H1 (cell line): ENCODE measurements at regions not wholly inside any gene's neighbourhood (a gene's known extent, or its start where the extent isn't known, plus 50 kb on each side); places are given as distances from the start of the nearest gene placed in this dataset.

Experiments used
- CTCF ChIA-PET: fragments of 300-600 bp; sonication (Branson Sonifier 250); formaldehyde crosslinking; loops from one replicate; lab custom pipeline; 2021; ENCODE audit not compliant: partially characterized antibody; lab: Charles Lee
- POLR2A ChIA-PET: fragments of 300-600 bp; sonication (Branson Sonifier 250); formaldehyde crosslinking; loops from one replicate; lab custom pipeline; 2021; ENCODE audit warnings: inconsistent platforms; ENCODE audit not compliant: partially characterized antibody; lab: Charles Lee
- DNase-seq, 2 experiments: peaks; one replicate each; pipeline versions ENCODE4 v3.0.0 to v3.0.0-alpha.2; 2010 to 2022; ENCODE audit warnings: low spot score in 2 of 2, low read depth in 1 of 2, mixed read lengths in 1 of 2
- FAIRE-seq: peaks from 2 replicates; lab custom pipeline; 2011; peaks lifted over from hg19 to GRCh38; lab: Jason Lieb, UNC
- H2AFZ ChIP-seq: 2 replicates; pipeline ENCODE4 v1.8.1; 2012; ENCODE audit warnings: low read length, inconsistent platforms
- H2AK5ac ChIP-seq: 2 replicates; pipeline ENCODE4 v1.6.1; 2013; ENCODE audit warnings: low read depth, low read length
- H2BK120ac ChIP-seq: replicated peaks from 2 replicates; pipeline ENCODE3; 2013; ENCODE audit warnings: low read depth, low read length, inconsistent platforms
- H2BK12ac ChIP-seq: 2 replicates; pipeline ENCODE4 v1.6.1; 2013; ENCODE audit warnings: low read depth, low read length
- H2BK15ac ChIP-seq: 2 replicates; pipeline ENCODE4 v1.6.1; 2013; ENCODE audit warnings: low read length
- H2BK20ac ChIP-seq: 2 replicates; pipeline ENCODE4 v1.6.1; 2013; ENCODE audit warnings: low read length
- H2BK5ac ChIP-seq: 2 replicates; pipeline ENCODE4 v1.6.1; 2013; ENCODE audit warnings: low read depth, low read length
- H3K14ac ChIP-seq: 2 replicates; pipeline ENCODE4 v1.6.1; 2013; ENCODE audit warnings: inconsistent platforms; ENCODE audit not compliant: insufficient read length
- H3K18ac ChIP-seq: 2 replicates; pipeline ENCODE4 v1.6.1; 2013; ENCODE audit warnings: low read length; ENCODE audit errors: extremely low read depth
- H3K23ac ChIP-seq: 2 replicates; pipeline ENCODE4 v1.6.1; 2013; ENCODE audit warnings: inconsistent platforms; ENCODE audit not compliant: insufficient read length
- H3K23me2 ChIP-seq: 2 replicates; pipeline ENCODE4 v1.6.1; 2013; ENCODE audit warnings: low read depth, low read length
- H3K27ac ChIP-seq: 2 replicates; pipeline ENCODE4 v1.6.1; 2011; ENCODE audit warnings: low read depth, low read length, inconsistent platforms
- H3K27me3 ChIP-seq, 4 experiments: replicated peaks in 1 of 4; 1 replicate in 1 of 4; 2 replicates in 3 of 4; pipeline versions ENCODE4 v1.6.1 to v1.8.1; 2011 to 2013; ENCODE audit warnings: low read length in 3 of 4, mild to moderate bottlenecking in 3 of 4, inconsistent platforms in 2 of 4, mixed read lengths in 2 of 4, moderate library complexity in 1 of 4; ENCODE audit not compliant: control insufficient read depth in 3 of 4, insufficient read depth in 3 of 4; ENCODE audit errors: extremely low read depth in 1 of 4
- H3K36me3 ChIP-seq, 4 experiments: 2 replicates each; pipeline versions ENCODE4 v1.6.1 to v1.8.1; 2011 to 2013; ENCODE audit warnings: mild to moderate bottlenecking in 4 of 4, low read length in 3 of 4, moderate library complexity in 2 of 4, control low read depth in 1 of 4, inconsistent platforms in 1 of 4; ENCODE audit not compliant: insufficient read depth in 4 of 4, control insufficient read depth in 2 of 4
- H3K4ac ChIP-seq: replicated peaks from 2 replicates; pipeline ENCODE3; 2013; ENCODE audit warnings: low read length, low read depth, mixed read lengths, inconsistent platforms; ENCODE audit not compliant: insufficient read length
- H3K4me1 ChIP-seq, 4 experiments: replicated peaks in 1 of 4; 1 replicate in 1 of 4; 2 replicates in 3 of 4; pipeline versions ENCODE4 v1.6.1 to v1.8.1; 2011 to 2013; ENCODE audit warnings: low read length in 3 of 4, inconsistent platforms in 2 of 4, mixed read lengths in 1 of 4; ENCODE audit not compliant: insufficient read depth in 4 of 4, control insufficient read depth in 3 of 4
- H3K4me2 ChIP-seq, 2 experiments: 2 replicates each; pipeline versions ENCODE4 v1.6.1 to v1.8.1; 2011 to 2013; ENCODE audit warnings: low read depth in 2 of 2, low read length in 2 of 2, control low read depth in 1 of 2, inconsistent platforms in 1 of 2, mild to moderate bottlenecking in 1 of 2; ENCODE audit not compliant: insufficient read depth in 1 of 2
- H3K4me3 ChIP-seq, 4 experiments: fragments of 200-600, 300-600 bp in 1 of 4; sonication (generic), shearing (Covaris generic), sonication (Bioruptor Twin) in 1 of 4; 2 replicates each; pipeline versions ENCODE4 v1.5.1 to v1.8.1; 2011 to 2016; ENCODE audit warnings: low read length in 4 of 4, low read depth in 3 of 4, control low read depth in 2 of 4, inconsistent platforms in 2 of 4, mild to moderate bottlenecking in 2 of 4, mixed read lengths in 1 of 4, moderate library complexity in 1 of 4; ENCODE audit not compliant: insufficient read depth in 2 of 4; ENCODE audit errors: extremely low read depth in 1 of 4
- H3K56ac ChIP-seq: replicated peaks from 2 replicates; pipeline ENCODE3; 2013; ENCODE audit warnings: low read depth, mild to moderate bottlenecking, mixed read lengths, low read length, inconsistent platforms; ENCODE audit not compliant: insufficient read length
- H3K79me1 ChIP-seq: 2 replicates; pipeline ENCODE4 v1.6.1; 2013; ENCODE audit warnings: low read depth, low read length, control low read depth
- H3K79me2 ChIP-seq, 2 experiments: 2 replicates each; pipeline versions ENCODE4 v1.6.1 to v1.8.1; 2012 to 2013; ENCODE audit warnings: low read length in 2 of 2, mild to moderate bottlenecking in 2 of 2, inconsistent platforms in 1 of 2; ENCODE audit not compliant: insufficient read depth in 2 of 2, control insufficient read depth in 1 of 2
- H3K9ac ChIP-seq, 4 experiments: replicated peaks in 1 of 4; 1 replicate in 1 of 4; 2 replicates in 3 of 4; pipeline versions ENCODE4 v1.6.1 to v1.8.1; 2011 to 2013; ENCODE audit warnings: low read depth in 3 of 4, low read length in 3 of 4, control low read depth in 2 of 4, mild to moderate bottlenecking in 2 of 4, moderate library complexity in 2 of 4, inconsistent platforms in 1 of 4; ENCODE audit errors: extremely low read depth in 1 of 4
- H3K9me3 ChIP-seq, 2 experiments: 2 replicates each; pipeline versions ENCODE4 v1.6.1 to v1.8.1; 2012 to 2013; ENCODE audit warnings: mild to moderate bottlenecking in 2 of 2, moderate library complexity in 2 of 2, control low read depth in 1 of 2, inconsistent platforms in 1 of 2, low read depth in 1 of 2, low read length in 1 of 2, mixed read lengths in 1 of 2; ENCODE audit not compliant: insufficient read depth in 2 of 2
- H4K20me1 ChIP-seq, 2 experiments: replicated peaks in 1 of 2; 2 replicates each; pipeline versions ENCODE3 to v1.8.1; 2011 to 2013; ENCODE audit warnings: inconsistent platforms in 2 of 2, low read length in 2 of 2, mild to moderate bottlenecking in 1 of 2; ENCODE audit not compliant: insufficient read depth in 2 of 2, control insufficient read depth in 1 of 2
- H4K5ac ChIP-seq: 2 replicates; pipeline ENCODE4 v1.6.1; 2013; ENCODE audit warnings: low read length, low read depth, mixed read lengths, inconsistent platforms; ENCODE audit not compliant: insufficient read length
- H4K8ac ChIP-seq: 2 replicates; pipeline ENCODE4 v1.8.0; 2013; ENCODE audit warnings: mild to moderate bottlenecking, moderate library complexity, low read length, inconsistent platforms; ENCODE audit not compliant: insufficient read depth; ENCODE audit errors: extremely low read depth
- H4K91ac ChIP-seq: replicated peaks from 2 replicates; pipeline ENCODE3; 2013; ENCODE audit warnings: low read length, mixed read lengths, inconsistent platforms; ENCODE audit not compliant: insufficient read length
- BACH1 ChIP-seq: IDR thresholded peaks from 2 replicates; pipeline ENCODE4 v1.6.1; 2012; ENCODE audit warnings: low read length, improper control_type of control experiment
- CHD1 ChIP-seq: IDR thresholded peaks from 2 replicates; pipeline ENCODE4 v1.6.1; 2012; ENCODE audit warnings: low read depth, low read length, improper control_type of control experiment
- EP300 ChIP-seq, 2 experiments: IDR thresholded peaks; 1 replicate in 1 of 2; 2 replicates in 1 of 2; pipeline ENCODE4 v1.6.1; 2011 to 2012; ENCODE audit warnings: low read depth in 2 of 2, low read length in 2 of 2, mild to moderate bottlenecking in 2 of 2, borderline replicate concordance in 1 of 2, inconsistent platforms in 1 of 2, moderate library complexity in 1 of 2
- GTF2F1 ChIP-seq: IDR thresholded peaks from 2 replicates; pipeline ENCODE4 v1.6.1; 2012; ENCODE audit warnings: low read depth, low read length, improper control_type of control experiment, borderline replicate concordance
- HDAC6 ChIP-seq: IDR thresholded peaks from one replicate; pipeline ENCODE4 v1.7.1; 2012; ENCODE audit warnings: low read depth, mild to moderate bottlenecking, inconsistent platforms, low read length, moderate library complexity
- JUND ChIP-seq: IDR thresholded peaks from 2 replicates; pipeline ENCODE4 v1.6.1; 2011; ENCODE audit warnings: mild to moderate bottlenecking, improper control_type of control experiment, low read length
- KDM4A ChIP-seq: IDR thresholded peaks from one replicate; pipeline ENCODE4 v1.7.1; 2012; ENCODE audit warnings: low read depth, mild to moderate bottlenecking, moderate library complexity, low read length, inconsistent platforms; ENCODE audit not compliant: severe bottlenecking
- PHF8 ChIP-seq: fragments of 200-600 bp; sonication (generic); conservative IDR thresholded peaks from 2 replicates; pipeline ENCODE4 v1.7.1; 2012; ENCODE audit warnings: low read depth, mild to moderate bottlenecking, inconsistent platforms, low read length, moderate library complexity
- POLR2AphosphoS5 ChIP-seq: IDR thresholded peaks from 2 replicates; pipeline ENCODE4 v1.6.1; 2011; ENCODE audit warnings: low read depth, low read length
- SP1 ChIP-seq: IDR thresholded peaks from 2 replicates; pipeline ENCODE4 v1.6.1; 2011; ENCODE audit warnings: low read depth, low read length
- SP4 ChIP-seq: IDR thresholded peaks from 2 replicates; pipeline ENCODE4 v1.6.1; 2012; ENCODE audit warnings: low read length, inconsistent platforms
- SUZ12 ChIP-seq: fragments of 200-600 bp; sonication (generic); IDR thresholded peaks from 2 replicates; pipeline ENCODE4 v1.6.1; 2012; ENCODE audit warnings: mild to moderate bottlenecking, inconsistent platforms, low read length, moderate library complexity, mixed read lengths
- TEAD4 ChIP-seq: IDR thresholded peaks from 2 replicates; pipeline ENCODE4 v1.6.1; 2012; ENCODE audit warnings: low read depth, low read length, inconsistent platforms, mixed read lengths
- USF2 ChIP-seq: IDR thresholded peaks from 2 replicates; pipeline ENCODE4 v1.6.1; 2011; ENCODE audit warnings: low read length, improper control_type of control experiment
- ZNF274 ChIP-seq: IDR thresholded peaks from 2 replicates; pipeline ENCODE4 v1.7.0; 2012; ENCODE audit warnings: low read length, borderline replicate concordance; ENCODE audit errors: extremely low read depth
- WGBS, 2 experiments: shearing (Covaris generic) in 1 of 2; methylation state at CpG; one replicate each; pipeline versions ENCODE4 v1.1.6 to v1.1.7; 2013 to 2015; ENCODE audit warnings: low lambda C conversion rate in 2 of 2, mixed read lengths in 2 of 2, inconsistent platforms in 1 of 2, low coverage in 1 of 2, missing lambda C conversion rate in 1 of 2; ENCODE audit not compliant: insufficient replicate concordance in 2 of 2, insufficient coverage in 1 of 2, insufficient read length in 1 of 2; ENCODE audit errors: extremely low coverage in 1 of 2, missing lambda C conversion rate in 1 of 2; 5-methylcytosine and 5-hydroxymethylcytosine counted together

- H3K27me3 ChIP-seq = peaks cover 0 to 1% (median 0%) of the 10 kb centered on the region in 4 experiments; a peak in 1 of 7 replicates
- TF ChIP-seq HDAC6 = no peak
- no peak for TF ChIP-seq BACH1
- no peak for TF ChIP-seq TEAD4
- no peak for TF ChIP-seq GTF2F1
- no peak for TF ChIP-seq KDM4A
- no peak for TF ChIP-seq POLR2AphosphoS5
- no peak for TF ChIP-seq SUZ12
- TF ChIP-seq EP300 (IDR thresholded peaks at IDR 0.05; ENCODE audit: borderline replicate concordance in 1 of 2, low read depth in 2 of 2, low read length in 2 of 2) = no peak
- no peak for TF ChIP-seq SP4
- no peak for TF ChIP-seq ZNF274
- TF ChIP-seq PHF8 = no peak
- no peak for TF ChIP-seq CHD1
- TF ChIP-seq JUND = no peak
- TF ChIP-seq SP1 = no peak
- no peak for TF ChIP-seq USF2
Measured at GRCh38 chr12:77590306-77590705, 240.4 kb upstream of the NAV3 start.

More at GRCh38 chr12:77590306-77590705, 240.4 kb upstream of the NAV3 start:
- CTCF ChIA-PET = interaction anchor here (0.6 to 1.3 kb wide), 2 partner anchors 10 to 33 kb away, joined by 3 read pairs; no protein-coding TSS in a partner anchor
- Histone ChIP-seq H3K79me2 (no peaks in the 10 kb centered on the region), H4K20me1 (peaks cover 0 to 2% of the 10 kb centered on the region in 2 experiments), H2BK5ac (no peak overlapping the region), H2AK5ac (no peak overlapping the region), H3K56ac (no peak overlapping the region), H3K27ac (no peak overlapping the region), H2BK15ac (no peak overlapping the region), H3K23me2 (no peaks in the 10 kb centered on the region), H3K4ac (no peak overlapping the region), H4K91ac (no peak overlapping the region), H3K36me3 (no peaks in the 10 kb centered on the region), H3K14ac (no peak overlapping the region), H3K18ac (no peak overlapping the region), H3K9me3 (no peaks in the 10 kb centered on the region), H4K8ac (no peak overlapping the region), H2AFZ (no peak overlapping the region), H3K23ac (no peak overlapping the region), H3K4me1 (no peaks in the 10 kb centered on the region), H2BK20ac (no peak overlapping the region), H4K5ac (no peak overlapping the region), H3K9ac (no peak overlapping the region), H3K4me2 (no peak overlapping the region), H3K4me3 (no peak overlapping the region), H3K79me1 (no peaks in the 10 kb centered on the region), H2BK120ac (no peak overlapping the region), H2BK12ac (no peak overlapping the region)
- 96% methylated on average over 3 of the region's 4 CpGs; no CpG with 5 or more reads in 1 of the 2 experiments for WGBS, 2 experiments
- FAIRE-seq (no peak), DNase-seq (no peak)
- POLR2A ChIA-PET = interaction anchor here (0.6 kb wide), 1 partner anchor 55 kb away, joined by 5 read pairs; no protein-coding TSS in a partner anchor
